ENCODE measurements at regions not wholly inside any gene's neighbourhood (a gene's known extent, or its start where the extent isn't known, plus 50 kb on each side); places are given as distances from the start of the nearest gene placed in this dataset.
"Not testable (repeated sequence)": the region's sequence is repeated elsewhere in the genome, so short reads cannot be mapped to it uniquely, and the experiment has no call there.

DNA sequence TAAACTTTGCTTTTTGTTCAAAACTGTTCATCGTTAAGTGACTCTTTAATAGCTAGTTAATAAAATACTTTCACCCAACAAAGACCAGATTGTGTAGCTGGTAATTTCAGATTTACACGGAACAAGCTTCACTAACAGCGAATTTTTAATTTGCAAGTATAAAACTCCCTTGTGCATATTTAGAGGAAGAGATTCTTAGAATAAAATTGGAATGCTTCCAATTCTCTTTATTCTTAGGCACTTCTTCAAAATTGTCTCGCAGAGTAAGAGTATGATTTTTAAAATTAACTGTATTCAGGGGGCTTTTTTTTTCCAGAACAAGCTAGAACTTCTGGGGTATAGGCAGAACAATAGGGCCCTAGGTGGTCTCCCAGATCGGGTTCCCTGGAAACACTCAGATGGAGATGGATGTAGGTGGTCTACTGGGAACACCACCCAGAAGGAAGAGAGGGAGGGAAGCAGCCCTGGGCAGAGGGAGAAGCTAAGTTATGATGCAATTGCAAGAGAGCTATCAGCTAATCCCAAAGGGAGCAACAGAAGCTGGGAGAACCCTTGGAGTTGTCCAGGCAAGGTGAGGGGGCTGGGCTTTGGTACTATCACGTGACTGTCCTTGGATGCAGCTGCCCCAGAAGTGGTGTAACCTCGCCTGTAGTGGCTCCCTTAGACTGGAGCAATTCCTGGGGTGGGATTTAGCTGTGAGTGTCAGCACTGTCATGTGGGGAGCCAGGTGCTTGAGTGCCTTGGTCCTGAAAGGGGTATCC is 151.7 kb upstream of the ASB18 start:
- no peak for DNase-seq (ENCODE audit: low spot score)

DNA sequence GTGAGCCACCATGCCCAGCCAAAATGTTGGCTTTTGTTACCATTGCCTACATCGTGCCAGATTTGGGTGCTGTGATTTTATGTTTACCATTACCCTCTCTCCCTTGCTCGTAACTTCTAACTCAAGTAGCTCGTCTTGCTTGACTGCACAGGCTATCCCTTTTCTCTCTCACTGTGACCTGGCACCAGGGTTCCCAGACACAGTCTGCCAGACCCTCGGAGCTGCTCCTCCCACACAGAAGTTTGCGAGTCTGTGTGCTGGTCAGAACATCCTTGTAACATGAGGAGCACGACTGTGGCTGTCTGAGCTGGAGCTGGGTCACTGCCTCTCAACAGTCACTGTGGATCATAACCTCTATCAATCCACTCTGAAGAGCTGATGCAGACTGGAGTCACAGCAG is 152.5 kb upstream of the ACKR3 start:
- no peak for DNase-seq (ENCODE audit: low spot score)

DNA sequence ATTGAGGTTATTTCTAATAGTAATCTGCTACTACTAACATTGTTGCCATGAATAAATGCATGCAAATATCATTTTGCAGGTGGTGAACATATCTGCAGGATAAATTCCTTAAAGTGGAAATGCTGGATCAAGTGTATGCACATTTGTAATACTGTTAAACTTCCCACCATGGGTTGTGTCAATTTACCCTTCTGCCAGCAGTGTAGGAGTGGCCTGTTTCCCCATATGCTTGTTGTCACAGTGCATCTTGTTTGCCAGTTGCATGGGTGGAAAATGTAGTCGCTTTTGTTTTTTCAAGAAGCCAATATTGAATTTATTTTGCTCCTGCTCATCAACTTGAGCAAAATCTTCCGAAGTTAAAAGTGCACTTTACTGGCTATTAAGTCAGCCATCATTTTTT is 139.0 kb upstream of the ACKR3 start:
- no peak for DNase-seq (ENCODE audit: low spot score)

DNA sequence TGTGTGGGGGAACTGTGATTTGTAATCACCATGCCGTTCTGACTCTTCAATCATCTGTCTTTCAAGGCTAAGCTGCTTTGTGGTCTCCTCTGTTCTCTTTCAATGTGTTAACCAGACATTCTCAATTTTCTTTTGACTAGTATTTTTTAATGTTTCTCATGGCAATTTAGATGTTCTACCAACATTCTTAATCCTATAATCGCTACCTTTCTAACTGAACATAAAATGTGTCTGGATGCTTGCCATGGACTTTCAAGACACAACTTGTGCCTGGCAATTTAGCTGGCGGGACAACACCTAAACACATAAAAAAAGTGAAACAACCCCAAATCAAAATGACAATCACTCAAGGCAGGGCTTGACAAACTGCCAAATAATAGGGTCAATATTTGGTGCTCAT is 135.0 kb upstream of the ACKR3 start:
- no peak for DNase-seq (ENCODE audit: low spot score)

DNA sequence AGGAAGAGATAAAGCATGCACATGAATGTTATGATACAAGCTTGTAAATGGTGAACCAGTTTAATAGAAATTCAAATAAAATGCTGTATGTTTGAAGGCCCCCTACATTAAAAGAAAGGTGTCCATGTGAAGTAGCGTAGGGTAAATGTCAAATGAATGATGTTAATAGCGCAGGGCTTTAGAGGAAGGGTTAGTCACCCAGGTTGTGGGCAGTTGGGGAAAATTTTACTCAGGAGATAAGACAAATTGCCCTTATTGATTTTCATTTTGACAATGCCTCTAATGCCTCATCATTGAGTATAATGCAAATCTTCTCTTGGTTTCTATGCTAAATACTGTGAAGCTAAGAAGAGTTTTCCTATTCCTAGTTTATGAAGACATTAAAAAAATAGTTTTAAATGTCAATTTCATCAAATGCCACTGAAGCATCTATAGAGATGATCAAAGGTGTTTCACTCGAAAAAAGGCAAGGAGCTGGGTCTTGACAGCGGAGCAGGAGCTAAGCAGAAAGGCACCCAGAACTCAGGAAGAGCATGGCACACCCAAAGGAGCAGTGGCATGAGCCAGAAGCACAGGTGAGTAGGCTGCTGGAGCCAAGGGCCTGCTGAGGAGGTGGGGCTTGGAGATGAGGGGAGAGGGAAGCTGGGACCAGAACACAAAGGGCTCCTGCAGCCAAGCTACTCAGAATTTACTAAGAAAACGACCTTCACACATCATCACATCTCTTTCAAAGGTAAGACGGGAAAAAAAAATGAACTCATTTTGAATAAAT is 129.3 kb upstream of the ACKR3 start:
- no peak for DNase-seq (ENCODE audit: low spot score)

DNA sequence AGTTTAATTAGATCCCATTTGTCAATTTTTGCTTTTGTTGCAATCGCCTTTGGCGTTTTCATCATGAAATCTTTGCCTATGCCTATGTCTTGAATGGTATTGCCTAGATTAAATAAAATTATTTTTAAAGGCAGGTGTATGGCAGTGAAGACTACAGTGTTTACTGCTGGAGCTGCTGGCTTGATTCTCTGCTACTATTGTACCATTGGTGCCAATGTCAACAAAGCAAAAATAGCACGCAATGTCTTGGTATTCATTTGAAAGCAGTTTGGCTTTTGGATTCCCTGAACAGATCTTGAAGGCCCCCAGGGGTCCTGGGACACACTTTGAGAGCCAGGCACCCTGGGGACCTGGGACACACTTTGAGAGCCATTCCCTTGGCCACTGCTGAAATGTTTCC is 125.4 kb upstream of the ACKR3 start:
- no peak for DNase-seq (ENCODE audit: low spot score)

DNA sequence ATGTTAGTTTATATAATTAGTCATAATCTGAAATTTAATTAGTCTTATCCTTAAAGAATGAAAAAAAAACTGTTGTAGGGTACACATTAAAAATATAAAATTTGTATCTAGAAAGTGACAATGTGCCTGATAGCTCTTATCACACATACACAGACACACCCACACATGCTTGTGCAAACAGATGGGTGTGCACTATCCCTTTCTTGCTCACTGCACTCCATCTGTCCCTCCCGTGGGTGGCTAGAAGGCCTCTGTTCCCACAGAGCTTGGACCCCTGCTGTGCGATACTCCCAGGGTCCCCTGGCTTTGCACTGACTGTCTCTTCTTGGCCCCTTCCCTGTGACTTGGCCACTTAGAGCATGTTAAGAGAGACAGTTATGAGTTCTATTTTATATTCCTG is 123.9 kb upstream of the ACKR3 start:
- no peak for DNase-seq (ENCODE audit: low spot score)

DNA sequence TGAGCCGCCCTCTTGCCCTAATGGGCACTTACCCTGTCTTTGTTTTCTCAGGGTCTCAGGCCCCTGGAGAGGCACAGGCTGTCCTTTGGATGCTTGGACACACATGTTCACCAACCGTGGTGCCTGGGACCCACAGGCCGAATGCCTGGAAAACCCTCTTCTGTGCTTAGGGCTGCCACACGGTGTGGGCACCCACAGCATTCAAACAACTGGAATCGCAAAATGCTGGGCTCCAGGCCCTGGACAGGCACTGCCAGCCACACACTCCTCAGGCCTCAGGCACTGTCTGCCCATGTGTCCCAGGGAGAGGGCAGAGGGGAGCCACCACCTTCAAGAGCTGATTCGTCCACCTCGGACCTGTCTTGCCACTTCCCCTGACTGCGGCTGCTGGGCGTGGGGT is 123.1 kb upstream of the ACKR3 start:
- no peak for DNase-seq (ENCODE audit: low spot score)

DNA sequence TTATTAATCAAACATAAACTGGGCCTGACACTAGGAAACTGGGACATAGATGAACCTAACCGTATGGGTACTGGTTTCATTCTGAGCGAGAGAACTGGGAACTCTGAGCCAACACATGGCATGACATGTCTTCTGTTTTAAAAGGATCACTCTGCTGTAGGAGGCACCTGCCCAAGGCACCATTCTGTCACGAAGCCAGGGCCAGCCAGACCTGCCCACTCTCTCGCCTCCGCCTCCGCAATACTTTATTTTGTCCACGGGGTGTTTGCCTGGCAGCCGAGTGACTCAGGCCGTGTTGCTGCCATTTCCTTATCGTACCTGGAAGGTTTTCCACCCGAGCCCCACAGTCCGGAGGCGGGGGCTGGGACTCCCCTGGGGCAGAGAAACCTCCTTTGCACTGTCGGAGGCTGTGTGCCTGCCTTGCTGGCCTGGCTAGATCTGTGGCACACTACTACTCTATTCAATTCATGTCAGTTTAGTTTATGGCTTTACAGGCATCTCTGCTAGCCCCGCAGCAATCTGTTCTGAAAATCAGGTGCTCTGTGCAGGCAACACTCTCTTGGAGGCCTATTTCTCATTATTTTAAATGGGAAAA is 120.4 kb upstream of the ACKR3 start:
- DNase-seq (ENCODE audit: low spot score), result no peak

DNA sequence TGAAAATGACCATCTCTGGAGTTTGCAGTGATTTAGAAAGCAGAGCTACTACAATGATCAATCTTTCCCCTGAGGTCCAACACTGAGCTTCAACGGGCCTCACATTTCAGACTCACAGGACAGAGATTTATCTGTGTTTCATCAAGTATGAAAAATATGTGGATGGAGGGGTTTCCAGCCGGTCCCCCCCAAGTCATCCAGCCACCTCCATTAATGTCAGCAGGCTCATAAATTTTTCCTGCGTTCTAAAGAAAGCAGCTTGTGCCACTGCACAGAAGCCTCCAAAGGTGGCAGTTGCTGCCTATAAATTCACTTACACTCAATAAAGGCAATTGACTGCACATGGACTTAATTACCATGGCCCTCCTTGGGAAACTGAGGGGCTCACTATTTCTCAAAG is 117.4 kb upstream of the ACKR3 start:
- no peak for DNase-seq (ENCODE audit: low spot score)

DNA sequence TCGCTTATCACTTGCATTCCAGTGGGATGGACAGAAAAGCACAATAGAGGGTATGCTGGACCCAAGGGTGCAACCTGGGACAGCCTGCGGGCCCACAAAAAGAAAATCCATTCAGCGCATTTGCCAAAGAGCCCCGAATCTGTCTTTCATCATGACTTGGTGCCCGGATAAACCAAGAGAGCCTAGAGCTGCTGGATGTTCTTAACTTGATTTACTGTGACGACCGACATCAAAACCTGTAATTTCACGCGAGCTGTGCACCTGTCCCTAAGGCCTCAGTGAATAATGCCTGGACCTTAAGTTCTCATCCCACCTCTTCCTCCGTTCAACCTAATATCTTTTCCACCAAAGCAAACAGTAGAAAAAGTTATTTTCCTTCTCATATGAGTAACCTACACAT is 115.5 kb upstream of the ACKR3 start:
- no peak for DNase-seq (ENCODE audit: low spot score)

DNA sequence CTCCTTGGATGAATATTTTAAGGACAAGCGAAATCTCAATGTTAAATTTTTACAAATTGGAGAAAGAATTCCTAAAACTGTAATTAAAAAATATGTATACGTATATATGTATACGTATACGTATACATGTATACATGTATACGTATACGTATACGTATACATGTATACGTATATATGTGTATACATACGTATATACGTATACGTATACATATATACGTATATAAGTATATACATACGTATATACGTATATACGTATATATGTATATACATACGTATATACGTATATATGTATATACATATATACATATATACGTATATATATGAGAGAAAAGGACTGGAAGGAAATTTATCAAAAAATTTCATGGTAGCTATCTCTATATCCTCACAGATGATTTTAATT is 110.2 kb upstream of the ACKR3 start:
- no peak for DNase-seq (ENCODE audit: low spot score)

DNA sequence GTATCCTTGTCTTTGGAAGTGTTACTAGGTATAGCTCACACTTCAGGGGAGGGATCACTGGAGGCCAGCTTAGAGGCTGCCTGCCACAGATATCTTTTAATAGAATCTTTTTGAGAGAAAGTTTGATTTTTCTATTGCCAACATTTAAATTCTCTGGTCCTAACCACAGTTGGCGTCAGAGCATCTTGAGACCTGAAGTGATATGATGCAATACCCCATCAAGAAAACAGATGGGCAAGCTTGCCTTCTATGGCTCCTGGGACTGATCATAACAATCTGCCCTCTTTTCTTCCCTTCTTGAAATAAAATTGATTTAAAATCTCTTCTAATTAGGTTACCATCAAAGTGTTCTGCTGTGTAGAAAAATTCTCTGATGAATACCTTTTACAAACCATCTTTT is 105.5 kb upstream of the ACKR3 start:
- DNase-seq (ENCODE audit: low spot score), result no peak

DNA sequence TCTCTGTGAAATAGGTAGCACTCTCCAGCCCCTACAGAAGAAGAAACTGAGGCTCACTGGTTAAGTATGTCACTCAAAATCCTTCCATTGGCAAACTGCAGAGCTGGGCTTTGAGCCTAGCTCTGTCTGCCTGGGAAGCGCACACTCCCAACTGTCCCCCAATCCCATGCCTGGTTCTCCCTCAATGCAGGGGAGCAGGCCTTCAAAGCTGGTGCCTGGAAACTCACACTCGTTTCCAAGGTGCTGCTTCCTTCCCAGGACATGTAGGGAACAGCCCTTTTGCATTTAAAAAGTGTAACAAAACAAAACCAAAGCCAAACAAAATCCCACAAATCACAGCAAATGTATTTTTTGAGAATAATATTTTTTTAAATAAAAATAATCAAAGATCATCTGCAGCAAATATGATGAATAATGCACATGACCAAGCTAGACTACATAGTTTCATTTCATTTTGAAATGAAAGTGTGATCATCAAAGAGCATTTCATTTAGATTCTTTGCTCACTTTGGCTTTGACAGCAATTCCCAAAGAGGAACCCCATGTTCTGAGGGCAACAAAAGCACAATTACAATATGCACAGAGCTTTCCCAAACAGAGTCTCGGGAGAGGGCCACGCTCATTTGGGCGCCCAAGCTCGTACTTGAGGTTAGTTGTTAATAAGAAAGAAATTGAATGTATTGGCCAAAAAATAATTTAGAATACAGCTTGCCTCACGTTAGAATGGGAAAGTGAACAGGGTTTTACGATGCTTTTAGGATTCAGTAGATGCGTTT is 96.7 kb upstream of the ACKR3 start:
- DNase-seq (ENCODE audit: low spot score), result peak; percentile 40

DNA sequence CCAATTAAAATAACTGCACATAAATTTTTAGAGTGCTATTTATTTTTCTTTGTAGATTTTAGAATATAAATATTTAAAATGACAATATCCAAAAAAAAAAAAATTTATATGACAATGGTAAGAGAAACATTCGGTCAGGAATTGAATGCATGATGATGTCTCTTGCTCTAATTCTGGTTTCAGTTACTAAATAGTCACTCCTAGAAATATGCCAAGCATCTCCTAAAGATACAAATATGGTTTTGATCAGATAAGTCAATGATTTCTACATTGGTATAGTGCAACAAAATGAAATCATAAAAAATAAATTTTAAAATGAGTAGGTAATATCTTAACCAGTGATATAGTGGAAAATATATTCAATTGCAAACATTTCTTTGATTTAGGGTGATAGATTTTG is 95.9 kb upstream of the ACKR3 start:
- no peak for DNase-seq (ENCODE audit: low spot score)

DNA sequence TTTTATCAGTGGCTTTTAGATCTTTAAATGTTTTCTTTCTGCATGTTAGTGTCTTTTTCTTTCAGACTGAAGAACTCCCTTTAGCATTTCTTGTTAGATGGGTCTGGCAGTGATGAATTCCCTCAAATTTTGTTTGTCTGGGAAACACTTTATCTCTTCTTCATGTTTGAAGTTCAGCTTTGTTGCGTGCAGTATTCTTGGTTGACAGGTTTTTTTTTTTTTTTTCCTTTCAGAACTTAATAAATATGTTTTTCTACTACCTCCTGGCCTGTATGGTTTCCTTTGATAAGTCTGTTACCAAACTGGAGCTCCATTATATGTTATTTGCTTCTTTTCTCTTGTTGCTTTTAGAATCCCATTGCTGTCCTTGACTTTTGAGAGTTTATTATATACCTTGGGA is 89.8 kb upstream of the ACKR3 start:
- DNase-seq (ENCODE audit: low spot score), result no peak

DNA sequence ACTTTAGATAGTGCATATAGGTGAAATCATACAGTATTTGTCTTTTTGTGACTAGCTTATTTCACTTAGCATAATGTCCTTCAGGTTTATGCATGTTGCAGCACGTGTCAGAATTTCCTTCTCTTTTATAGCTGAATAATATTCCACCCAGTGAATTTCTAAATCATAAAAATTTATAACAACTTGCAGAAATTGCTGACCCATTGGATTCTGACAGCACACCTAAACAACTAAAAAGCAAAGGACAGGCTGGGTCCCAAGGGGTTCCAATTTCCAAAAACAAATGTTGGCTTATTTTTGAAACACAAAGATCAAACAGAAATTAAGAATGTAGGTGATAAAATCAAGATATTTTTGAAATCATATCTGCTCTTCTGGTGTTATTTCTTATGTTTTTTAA is 86.5 kb upstream of the ACKR3 start:
- DNase-seq (ENCODE audit: low spot score), result no peak

DNA sequence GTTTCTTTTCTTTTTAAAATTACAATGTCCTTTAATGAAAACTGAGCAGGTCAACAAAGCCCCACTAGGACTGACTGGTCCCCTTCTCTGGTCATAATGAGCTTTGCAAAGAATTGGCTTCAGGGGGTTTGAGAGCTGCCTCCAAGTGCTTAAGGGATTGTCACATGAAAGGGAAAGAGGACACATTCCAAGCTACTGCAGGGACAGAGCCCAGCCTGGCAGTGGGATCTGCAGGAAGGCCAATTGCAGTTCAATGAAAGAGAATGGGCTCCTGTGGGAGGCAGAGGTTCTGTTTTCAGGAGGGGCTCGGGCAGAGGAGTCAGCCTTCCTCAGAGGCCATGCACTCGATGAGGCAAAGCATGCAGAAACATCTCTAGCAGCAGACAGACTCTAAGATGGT is 84.1 kb upstream of the ACKR3 start:
- no peak for DNase-seq (ENCODE audit: low spot score)

DNA sequence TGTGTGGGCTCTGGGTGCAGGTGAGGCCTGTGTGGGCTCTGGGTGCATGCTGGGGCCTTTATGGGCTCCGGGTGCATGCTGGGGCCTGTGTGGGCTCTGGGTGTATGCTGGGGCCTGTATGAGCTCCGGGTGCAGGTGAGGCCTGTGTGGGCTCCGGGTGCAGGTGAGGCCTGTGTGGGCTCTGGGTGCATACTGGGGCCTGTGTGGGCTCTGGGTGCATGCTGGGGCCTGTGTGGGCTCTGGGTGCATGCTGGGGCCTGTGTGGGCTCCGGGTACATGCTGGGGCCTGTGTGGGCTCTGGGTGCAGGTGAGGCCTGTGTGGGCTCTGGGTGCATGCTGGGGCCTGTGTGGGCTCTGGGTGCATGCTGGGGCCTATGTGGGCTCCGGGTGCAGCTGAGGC is 80.5 kb upstream of the ACKR3 start:
- not testable (repeated sequence) for DNase-seq (ENCODE audit: low spot score)

DNA sequence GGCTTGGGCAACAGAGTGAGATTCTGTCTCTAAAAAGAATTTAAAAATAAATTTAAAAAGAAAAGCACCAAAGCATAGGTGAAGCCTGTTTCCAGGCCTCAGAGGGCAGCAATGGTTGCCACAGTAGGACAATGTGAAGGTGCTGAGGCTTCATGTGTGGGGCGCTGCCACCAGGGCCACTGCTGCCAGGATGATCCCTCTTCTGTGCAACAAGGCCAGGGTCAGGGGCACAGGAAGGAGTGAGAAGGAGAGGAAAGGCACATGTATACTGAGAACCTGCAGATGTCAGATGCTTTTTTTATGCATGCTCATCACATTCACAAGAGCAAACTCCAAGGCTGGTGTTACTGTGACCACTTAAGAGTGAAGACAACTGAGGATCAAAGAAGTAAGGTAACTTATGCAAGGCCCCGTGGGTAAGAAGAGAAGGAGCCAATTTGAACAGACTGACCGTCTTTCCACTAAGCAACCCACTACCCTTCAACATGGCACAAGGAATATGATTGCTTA is 79.7 kb upstream of the ACKR3 start:
- DNase-seq (ENCODE audit: low spot score), result no peak

DNA sequence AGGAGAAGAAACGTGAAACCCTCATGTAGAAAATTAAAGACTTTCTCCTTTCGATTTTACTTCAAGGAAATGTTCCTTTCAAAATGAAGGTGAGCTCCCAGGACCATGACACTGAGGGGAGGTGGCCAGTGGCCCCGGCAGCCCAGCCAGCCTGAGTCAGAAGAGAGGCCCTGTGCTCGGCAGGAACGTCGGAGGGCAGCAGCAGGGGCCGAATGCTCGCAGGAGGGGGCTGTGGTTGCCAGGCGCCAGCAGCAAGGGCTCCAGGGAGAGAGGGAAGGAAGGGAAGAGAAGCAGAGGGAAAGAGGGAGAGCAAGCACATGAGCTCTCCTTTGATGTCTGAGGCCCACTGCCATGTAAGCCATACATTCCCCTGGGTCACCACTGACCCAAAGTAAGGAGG is 73.3 kb upstream of the ACKR3 start:
- no peak for DNase-seq (ENCODE audit: low spot score)

DNA sequence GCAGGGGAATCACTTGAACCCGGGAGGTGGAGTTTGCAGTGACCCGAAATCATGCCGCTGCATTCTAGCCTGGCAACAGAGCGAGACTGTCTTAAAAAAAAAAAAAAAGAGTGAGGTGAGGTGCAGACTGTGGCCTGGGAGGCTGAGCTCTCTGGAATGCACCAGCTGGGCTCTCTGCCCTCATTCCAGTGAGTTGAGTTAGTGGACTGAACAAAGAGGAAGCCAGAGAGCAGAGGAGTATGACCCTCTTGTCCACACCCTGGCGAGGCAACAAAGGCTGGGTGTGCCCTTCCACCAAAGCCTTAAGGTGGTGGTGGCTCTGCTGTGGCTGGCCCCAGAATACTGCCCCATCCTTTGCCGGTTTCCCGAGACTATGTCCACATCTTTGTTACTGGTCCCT is 71.3 kb upstream of the ACKR3 start:
- no peak for DNase-seq (ENCODE audit: low spot score)
